ENCODE measurements at regions not wholly inside any gene's neighbourhood (a gene's known extent, or its start where the extent isn't known, plus 50 kb on each side); places are given as distances from the start of the nearest gene placed in this dataset.

DNA sequence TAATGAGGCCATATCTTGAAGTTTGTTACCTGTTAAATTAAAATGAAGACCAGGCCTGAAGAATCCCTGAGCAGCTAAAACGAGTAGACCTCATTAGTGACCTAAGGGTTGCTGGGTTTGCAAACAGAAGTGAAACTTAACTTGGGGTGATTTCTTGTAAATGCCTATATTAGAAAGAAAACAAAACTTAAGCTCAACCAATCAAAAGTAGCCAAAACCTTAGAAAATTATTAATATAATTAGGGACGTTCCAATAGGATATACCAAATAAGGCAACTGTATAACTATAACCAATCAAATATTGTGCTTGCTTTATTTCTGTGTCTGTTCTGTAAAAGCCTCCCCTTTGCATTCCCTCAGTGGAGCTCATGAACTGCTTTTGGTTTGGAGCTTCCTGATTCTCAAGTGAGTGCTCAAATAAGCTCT lies 137.9 kb upstream of the VRK2 start:
- TF ChIP-seq POLR2A (IDR thresholded peaks at IDR 0.05; ENCODE audit: extremely low read depth, insufficient read length), result no peak
- TF ChIP-seq, protein P1, sequence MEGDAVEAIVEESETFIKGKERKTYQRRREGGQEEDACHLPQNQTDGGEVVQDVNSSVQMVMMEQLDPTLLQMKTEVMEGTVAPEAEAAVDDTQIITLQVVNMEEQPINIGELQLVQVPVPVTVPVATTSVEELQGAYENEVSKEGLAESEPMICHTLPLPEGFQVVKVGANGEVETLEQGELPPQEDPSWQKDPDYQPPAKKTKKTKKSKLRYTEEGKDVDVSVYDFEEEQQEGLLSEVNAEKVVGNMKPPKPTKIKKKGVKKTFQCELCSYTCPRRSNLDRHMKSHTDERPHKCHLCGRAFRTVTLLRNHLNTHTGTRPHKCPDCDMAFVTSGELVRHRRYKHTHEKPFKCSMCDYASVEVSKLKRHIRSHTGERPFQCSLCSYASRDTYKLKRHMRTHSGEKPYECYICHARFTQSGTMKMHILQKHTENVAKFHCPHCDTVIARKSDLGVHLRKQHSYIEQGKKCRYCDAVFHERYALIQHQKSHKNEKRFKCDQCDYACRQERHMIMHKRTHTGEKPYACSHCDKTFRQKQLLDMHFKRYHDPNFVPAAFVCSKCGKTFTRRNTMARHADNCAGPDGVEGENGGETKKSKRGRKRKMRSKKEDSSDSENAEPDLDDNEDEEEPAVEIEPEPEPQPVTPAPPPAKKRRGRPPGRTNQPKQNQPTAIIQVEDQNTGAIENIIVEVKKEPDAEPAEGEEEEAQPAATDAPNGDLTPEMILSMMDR (IDR thresholded peaks at IDR 0.05; ENCODE audit: low read depth, low read length), result no peak

Data from NB4 (cell line).